ENCODE measurements at regions not wholly inside any gene's neighbourhood (a gene's known extent, or its start where the extent isn't known, plus 50 kb on each side); places are given as distances from the start of the nearest gene placed in this dataset.

- no peak for TF ChIP-seq CTCF (IDR thresholded peaks at IDR 0.05; ENCODE audit: insufficient read depth, low read length, poor library complexity, severe bottlenecking)
Measured at GRCh38 chr5:40389591-40389990, 290.1 kb upstream of the PTGER4 start.

GRCh38 chr5:40386289-40386688 is 293.4 kb upstream of the PTGER4 start:
- Histone ChIP-seq H3K36me3 (ENCODE audit: control insufficient read depth, insufficient read depth, low read length) (no peaks in the 10 kb centered on the region), H3K4me3 (ENCODE audit: low read depth, low read length) (no peak overlapping the region), H3K27me3 (ENCODE audit: control insufficient read depth, insufficient read depth, low read length) (no peaks in the 10 kb centered on the region)
- DNase-seq (ENCODE audit: low read depth): no peak
- no peak for TF ChIP-seq CTCF (IDR thresholded peaks at IDR 0.05; ENCODE audit: insufficient read depth, low read length, poor library complexity, severe bottlenecking)

More at GRCh38 chr5:40389591-40389990, 290.1 kb upstream of the PTGER4 start:
- Histone ChIP-seq H3K27me3 (ENCODE audit: control insufficient read depth, insufficient read depth, low read length) (no peaks in the 10 kb centered on the region), H3K36me3 (ENCODE audit: control insufficient read depth, insufficient read depth, low read length) (no peaks in the 10 kb centered on the region), H3K4me3 (ENCODE audit: low read depth, low read length) (no peak overlapping the region)
- DNase-seq (ENCODE audit: low read depth): no peak

- Histone ChIP-seq H3K36me3 (ENCODE audit: control insufficient read depth, insufficient read depth, low read length) (no peaks in the 10 kb centered on the region), H3K4me3 (ENCODE audit: low read depth, low read length) (no peak overlapping the region), H3K27me3 (ENCODE audit: control insufficient read depth, insufficient read depth, low read length) (no peaks in the 10 kb centered on the region)
- peak; percentile 74 for DNase-seq (ENCODE audit: low read depth)
- no peak for TF ChIP-seq CTCF (IDR thresholded peaks at IDR 0.05; ENCODE audit: insufficient read depth, low read length, poor library complexity, severe bottlenecking)
Measured at GRCh38 chr5:40385544-40385943, 294.2 kb upstream of the PTGER4 start.

GRCh38 chr5:40384782-40385390 is 294.8 kb upstream of the PTGER4 start:
- no peak for TF ChIP-seq CTCF (IDR thresholded peaks at IDR 0.05; ENCODE audit: insufficient read depth, low read length, poor library complexity, severe bottlenecking)

GRCh38 chr5:40383749-40384651 is 295.7 kb upstream of the PTGER4 start:
- H3K27me3 ChIP-seq (ENCODE audit: control insufficient read depth, insufficient read depth, low read length): no peaks in the 10 kb centered on the region
- peak; percentile 63 for DNase-seq (ENCODE audit: low read depth)
- TF ChIP-seq CTCF (IDR thresholded peaks at IDR 0.05; ENCODE audit: insufficient read depth, low read length, poor library complexity, severe bottlenecking): no peak
- no peak overlapping the region for H3K4me3 ChIP-seq (ENCODE audit: low read depth, low read length)
- H3K36me3 ChIP-seq (ENCODE audit: control insufficient read depth, insufficient read depth, low read length): no peaks in the 10 kb centered on the region

More at GRCh38 chr5:40384782-40385390, 294.8 kb upstream of the PTGER4 start:
- H3K4me3 ChIP-seq (ENCODE audit: low read depth, low read length): no peak overlapping the region
- no peak for DNase-seq (ENCODE audit: low read depth)
- H3K36me3 ChIP-seq (ENCODE audit: control insufficient read depth, insufficient read depth, low read length): no peaks in the 10 kb centered on the region
- no peaks in the 10 kb centered on the region for H3K27me3 ChIP-seq (ENCODE audit: control insufficient read depth, insufficient read depth, low read length)

Measured in kidney epithelial cell (primary cell).